ENCODE measurements at regions not wholly inside any gene's neighbourhood (a gene's known extent, or its start where the extent isn't known, plus 50 kb on each side); places are given as distances from the start of the nearest gene placed in this dataset.

DNA sequence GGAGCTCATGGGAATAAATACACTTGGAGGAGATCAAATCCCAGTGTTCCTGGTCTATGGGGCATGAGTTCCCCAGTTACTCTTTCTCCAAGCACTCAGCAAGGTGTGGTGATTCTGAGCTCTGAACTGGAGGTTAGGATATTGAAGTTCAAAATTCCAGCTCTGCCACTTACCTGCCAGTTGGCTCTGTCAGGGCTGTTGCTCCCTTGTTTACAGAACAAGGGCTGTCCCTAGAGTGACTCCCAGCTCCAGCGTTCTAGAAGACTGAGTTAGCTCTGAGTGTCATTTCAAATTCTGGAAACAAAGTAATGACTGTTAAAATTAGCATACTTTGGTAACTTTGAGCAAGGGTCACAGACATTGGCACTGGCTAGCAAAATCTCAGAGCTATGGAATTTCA lies 69.7 kb upstream of the ZBED5 start:
- TF ChIP-seq, protein P1, sequence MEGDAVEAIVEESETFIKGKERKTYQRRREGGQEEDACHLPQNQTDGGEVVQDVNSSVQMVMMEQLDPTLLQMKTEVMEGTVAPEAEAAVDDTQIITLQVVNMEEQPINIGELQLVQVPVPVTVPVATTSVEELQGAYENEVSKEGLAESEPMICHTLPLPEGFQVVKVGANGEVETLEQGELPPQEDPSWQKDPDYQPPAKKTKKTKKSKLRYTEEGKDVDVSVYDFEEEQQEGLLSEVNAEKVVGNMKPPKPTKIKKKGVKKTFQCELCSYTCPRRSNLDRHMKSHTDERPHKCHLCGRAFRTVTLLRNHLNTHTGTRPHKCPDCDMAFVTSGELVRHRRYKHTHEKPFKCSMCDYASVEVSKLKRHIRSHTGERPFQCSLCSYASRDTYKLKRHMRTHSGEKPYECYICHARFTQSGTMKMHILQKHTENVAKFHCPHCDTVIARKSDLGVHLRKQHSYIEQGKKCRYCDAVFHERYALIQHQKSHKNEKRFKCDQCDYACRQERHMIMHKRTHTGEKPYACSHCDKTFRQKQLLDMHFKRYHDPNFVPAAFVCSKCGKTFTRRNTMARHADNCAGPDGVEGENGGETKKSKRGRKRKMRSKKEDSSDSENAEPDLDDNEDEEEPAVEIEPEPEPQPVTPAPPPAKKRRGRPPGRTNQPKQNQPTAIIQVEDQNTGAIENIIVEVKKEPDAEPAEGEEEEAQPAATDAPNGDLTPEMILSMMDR (IDR thresholded peaks at IDR 0.05): no peak
- no peak for TF ChIP-seq POLR2A (IDR thresholded peaks at IDR 0.05)
- ATAC-seq (no peak), DNase-seq (no peak)
- intact Hi-C loops (cut with DNase I): no loop called here
- Histone ChIP-seq H3K27ac (no peak overlapping the region), H3K4me3 (no peak overlapping the region), H3K4me1 (peaks cover 6% of the 10 kb centered on the region), H3K9me3 (no peaks in the 10 kb centered on the region), H3K36me3 (replicated peaks in 1 of 2; ENCODE audit: insufficient read depth in 1 of 2, low read depth in 2 of 2) (no peaks in the 10 kb centered on the region), H3K27me3 (no peaks in the 10 kb centered on the region)
- WGBS, 2 donors: 17 to 29% methylated on average over 1 of the region's 1 CpG

DNA sequence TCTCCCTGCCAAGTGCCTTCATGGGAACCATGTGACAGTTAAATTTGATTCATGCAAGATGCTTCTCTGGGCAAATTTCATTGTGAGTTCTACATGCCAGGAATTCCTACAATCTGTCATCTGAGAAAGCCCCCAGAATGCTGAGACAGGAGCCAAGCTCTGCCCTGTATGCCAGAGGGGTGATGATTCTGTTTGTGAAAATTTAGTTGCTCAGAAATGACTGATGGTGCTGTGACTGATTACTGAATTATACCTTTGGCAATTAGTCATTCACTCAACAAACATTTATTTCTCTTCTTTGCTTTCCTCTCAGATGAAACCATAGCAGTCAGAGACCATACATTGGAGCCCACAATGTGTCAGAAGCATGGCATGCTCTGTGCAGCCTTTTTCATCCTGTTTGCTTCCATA lies 69.0 kb upstream of the ZBED5 start:
- Histone ChIP-seq H3K9me3 (no peaks in the 10 kb centered on the region), H3K36me3 (replicated peaks in 1 of 2; ENCODE audit: insufficient read depth in 1 of 2, low read depth in 2 of 2) (no peaks in the 10 kb centered on the region), H3K27me3 (no peaks in the 10 kb centered on the region), H3K27ac (no peak overlapping the region), H3K4me1 (peaks cover 5% of the 10 kb centered on the region), H3K4me3 (no peak overlapping the region)
- intact Hi-C loops (cut with DNase I): no loop called here
- no peak for TF ChIP-seq POLR2A (IDR thresholded peaks at IDR 0.05)
- TF ChIP-seq, protein P1 (IDR thresholded peaks at IDR 0.05): no peak
- DNase-seq: no peak
- ATAC-seq: no peak

DNA sequence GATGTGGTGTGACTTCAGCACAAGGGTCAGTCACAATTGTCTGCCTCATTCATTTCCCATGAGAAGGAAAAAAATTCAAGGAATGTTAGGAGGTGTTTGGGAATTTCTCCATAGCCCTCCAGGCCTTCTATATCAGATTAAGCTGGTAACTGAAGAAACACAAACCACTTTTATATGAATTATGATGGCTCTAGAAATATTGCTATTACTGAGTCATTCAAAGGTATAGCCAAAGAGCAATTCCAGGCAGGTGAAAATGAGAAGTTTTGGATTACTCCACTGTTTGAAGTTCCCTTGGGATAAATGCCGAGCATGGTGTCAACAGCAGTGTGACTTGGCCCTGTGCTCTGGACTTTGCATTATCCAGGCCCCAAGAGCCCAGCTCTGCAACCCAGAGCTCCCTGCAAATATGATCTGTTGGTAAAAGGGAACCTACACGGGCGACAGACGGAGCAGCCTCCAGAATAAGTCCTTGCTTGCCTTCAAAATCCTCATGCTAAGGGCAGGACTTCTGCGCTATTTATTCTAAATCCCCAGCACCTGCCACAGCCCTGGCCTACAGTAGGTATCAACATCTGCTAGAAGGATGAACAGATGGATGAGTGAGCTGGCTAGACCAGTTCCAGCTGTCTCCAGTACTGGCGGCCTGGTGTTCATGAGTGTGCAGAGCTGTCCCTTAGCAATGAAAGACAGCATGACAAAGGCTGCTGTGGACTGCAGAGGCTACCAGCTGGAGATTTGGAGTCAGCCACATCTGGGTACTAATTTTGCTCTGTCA lies 67.5 kb upstream of the ZBED5 start:
- Histone ChIP-seq H3K4me1 (no peaks in the 10 kb centered on the region), H3K27me3 (no peaks in the 10 kb centered on the region), H3K27ac (no peak overlapping the region), H3K36me3 (replicated peaks in 1 of 2; ENCODE audit: insufficient read depth in 1 of 2, low read depth in 2 of 2) (no peaks in the 10 kb centered on the region), H3K9me3 (no peaks in the 10 kb centered on the region), H3K4me3 (no peak overlapping the region)
- ATAC-seq (no peak), DNase-seq (no peak)
- intact Hi-C loops (cut with DNase I): no loop called here
- 85 to 96% methylated on average over 6 of the region's 6 CpGs for WGBS, 2 donors
- TF ChIP-seq, protein P1 (IDR thresholded peaks at IDR 0.05): no peak
- TF ChIP-seq POLR2A (IDR thresholded peaks at IDR 0.05): no peak

DNA sequence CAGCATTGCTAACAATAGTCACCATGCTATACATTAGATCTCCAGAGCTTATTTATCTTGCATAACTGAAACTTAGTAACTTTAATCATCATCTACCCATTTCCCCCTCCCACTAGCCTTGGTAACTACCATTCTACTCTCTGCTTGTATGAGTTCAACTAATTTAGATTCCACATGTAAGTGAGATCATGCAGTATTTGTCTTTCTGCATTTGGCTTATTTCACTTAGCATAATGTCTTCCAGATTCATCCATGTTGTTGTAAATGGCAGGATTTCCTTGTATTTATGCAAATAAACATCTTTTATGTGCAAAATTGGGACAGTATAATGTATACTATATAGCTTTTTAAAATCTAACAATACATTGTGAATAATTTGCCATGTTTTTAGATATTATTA lies 66.0 kb upstream of the ZBED5 start:
- H3K36me3 ChIP-seq (replicated peaks in 1 of 2; ENCODE audit: insufficient read depth in 1 of 2, low read depth in 2 of 2): no peaks in the 10 kb centered on the region
- intact Hi-C loops (cut with DNase I): no loop called here
- no peak for ATAC-seq
- no peak for DNase-seq
- no peak overlapping the region for H3K4me3 ChIP-seq
- no peaks in the 10 kb centered on the region for H3K4me1 ChIP-seq
- TF ChIP-seq, protein P1 (IDR thresholded peaks at IDR 0.05): no peak
- no peak for TF ChIP-seq POLR2A (IDR thresholded peaks at IDR 0.05)
- no peaks in the 10 kb centered on the region for H3K27me3 ChIP-seq
- H3K27ac ChIP-seq: no peak overlapping the region
- H3K9me3 ChIP-seq: no peaks in the 10 kb centered on the region

DNA sequence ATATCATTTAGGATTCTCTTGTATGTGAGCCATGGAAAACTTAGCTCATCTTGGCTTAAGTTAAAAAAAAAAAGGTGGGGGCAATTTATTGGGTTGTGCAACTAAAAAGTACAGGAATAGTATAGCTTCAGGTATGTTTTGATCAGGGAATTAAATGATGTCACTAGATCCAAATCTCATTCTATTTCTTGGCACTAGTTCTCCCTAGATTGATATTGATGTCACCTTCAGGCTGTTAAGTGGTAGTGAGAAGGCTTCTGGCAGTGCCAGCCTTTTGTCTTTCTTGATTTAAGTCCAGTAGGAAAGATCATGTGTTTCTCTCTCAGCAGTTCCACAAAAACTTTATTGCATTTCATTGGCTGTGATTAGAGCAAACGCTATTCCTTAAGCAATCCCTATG lies 65.0 kb upstream of the ZBED5 start:
- ATAC-seq (no peak), DNase-seq (no peak)
- H3K4me3 ChIP-seq: no peak overlapping the region
- no peaks in the 10 kb centered on the region for H3K27me3 ChIP-seq
- TF ChIP-seq POLR2A (IDR thresholded peaks at IDR 0.05): no peak
- TF ChIP-seq, protein P1 (IDR thresholded peaks at IDR 0.05): no peak
- intact Hi-C loops (cut with DNase I): no loop called here
- no peaks in the 10 kb centered on the region for H3K9me3 ChIP-seq
- 30 to 59% methylated on average over 1 of the region's 1 CpG for WGBS, 2 donors
- H3K36me3 ChIP-seq (replicated peaks in 1 of 2; ENCODE audit: insufficient read depth in 1 of 2, low read depth in 2 of 2): no peaks in the 10 kb centered on the region
- H3K27ac ChIP-seq: no peak overlapping the region
- no peaks in the 10 kb centered on the region for H3K4me1 ChIP-seq
